ENCODE measurements at regions not wholly inside any gene's neighbourhood (a gene's known extent, or its start where the extent isn't known, plus 50 kb on each side); places are given as distances from the start of the nearest gene placed in this dataset.
A peak's percentile ranks its signal among the peaks of the same experiment; 100 is the strongest.

GRCh38 chr14:100659345-100660001 lies 67.2 kb upstream of the DLK1 start:
- DNase-seq: no peak

GRCh38 chr14:100660498-100660881 lies 66.2 kb upstream of the DLK1 start:
- no peak for DNase-seq

GRCh38 chr14:100660882-100661635 lies 65.6 kb upstream of the DLK1 start:
- DNase-seq: no peak

- peak; percentile 81 for DNase-seq
Measured at GRCh38 chr14:100662879-100663760, 63.6 kb upstream of the DLK1 start.

GRCh38 chr14:100663761-100664052 lies 63.0 kb upstream of the DLK1 start:
- DNase-seq: no peak

- no peak for DNase-seq
Measured at GRCh38 chr14:100664231-100664630, 62.5 kb upstream of the DLK1 start.

- no peak for DNase-seq
Measured at GRCh38 chr14:100664841-100665510, 61.7 kb upstream of the DLK1 start.

GRCh38 chr14:100665511-100666032 lies 61.1 kb upstream of the DLK1 start:
- no peak for DNase-seq

GRCh38 chr14:100666403-100666802 lies 60.3 kb upstream of the DLK1 start:
- no peak for DNase-seq

GRCh38 chr14:100666851-100667250 lies 59.8 kb upstream of the DLK1 start:
- no peak for DNase-seq

- no peak for DNase-seq
Measured at GRCh38 chr14:100667656-100668055, 59.0 kb upstream of the DLK1 start.

GRCh38 chr14:100668352-100668751 lies 58.3 kb upstream of the DLK1 start:
- DNase-seq: no peak

GRCh38 chr14:100669011-100669412 lies 57.7 kb upstream of the DLK1 start:
- no peak for DNase-seq

GRCh38 chr14:100669468-100669867 lies 57.2 kb upstream of the DLK1 start:
- no peak for DNase-seq

- no peak for DNase-seq
Measured at GRCh38 chr14:100670017-100670752, 56.5 kb upstream of the DLK1 start.

- DNase-seq: no peak
Measured at GRCh38 chr14:100670753-100671049, 56.0 kb upstream of the DLK1 start.

- no peak for DNase-seq
Measured at GRCh38 chr14:100671386-100671901, 55.2 kb upstream of the DLK1 start.

GRCh38 chr14:100671906-100672305 lies 54.8 kb upstream of the DLK1 start:
- no peak for DNase-seq

GRCh38 chr14:100673085-100673806 lies 53.4 kb upstream of the DLK1 start:
- DNase-seq: no peak

GRCh38 chr14:100673807-100674154 lies 52.9 kb upstream of the DLK1 start:
- no peak for DNase-seq

- DNase-seq: no peak
Measured at GRCh38 chr14:100674428-100674827, 52.3 kb upstream of the DLK1 start.

Measured in dermis blood vessel endothelial cell (primary cell).